ENCODE measurements at regions not wholly inside any gene's neighbourhood (a gene's known extent, or its start where the extent isn't known, plus 50 kb on each side); places are given as distances from the start of the nearest gene placed in this dataset.

- no peaks in the 10 kb centered on the region for H3K27me3 ChIP-seq (replicated peaks)
- H3K4me1 ChIP-seq (replicated peaks): peaks cover 8% of the 10 kb centered on the region
- no peaks in the 10 kb centered on the region for H3K36me3 ChIP-seq
- no peak for DNase-seq (ENCODE audit: low read depth in 1 of 2, low spot score in 2 of 2)
- H3K27ac ChIP-seq: no peak overlapping the region
- no peaks in the 10 kb centered on the region for H3K9me3 ChIP-seq (replicated peaks)
- no peak overlapping the region for H3K4me3 ChIP-seq
Measured at GRCh38 chrX:39874202-39874816, 223.4 kb downstream of the BCOR start.

GRCh38 chrX:39875834-39876628 lies 221.7 kb downstream of the BCOR start:
- Histone ChIP-seq H3K36me3 (no peaks in the 10 kb centered on the region), H3K9me3 (replicated peaks) (no peaks in the 10 kb centered on the region), H3K27me3 (replicated peaks) (no peaks in the 10 kb centered on the region), H3K4me1 (replicated peaks) (no peaks in the 10 kb centered on the region), H3K4me3 (no peak overlapping the region), H3K27ac (no peak overlapping the region)
- DNase-seq (ENCODE audit: low read depth in 1 of 2, low spot score in 2 of 2): no peak

GRCh38 chrX:39877905-39878304 lies 219.9 kb downstream of the BCOR start:
- Histone ChIP-seq H3K9me3 (replicated peaks) (no peaks in the 10 kb centered on the region), H3K36me3 (no peaks in the 10 kb centered on the region), H3K4me3 (no peak overlapping the region), H3K4me1 (replicated peaks) (no peaks in the 10 kb centered on the region), H3K27ac (no peak overlapping the region), H3K27me3 (replicated peaks) (no peaks in the 10 kb centered on the region)
- DNase-seq (ENCODE audit: low read depth in 1 of 2, low spot score in 2 of 2): no peak

- no peak overlapping the region for H3K4me3 ChIP-seq
- no peaks in the 10 kb centered on the region for H3K4me1 ChIP-seq (replicated peaks)
- no peaks in the 10 kb centered on the region for H3K27me3 ChIP-seq (replicated peaks)
- DNase-seq (ENCODE audit: low read depth in 1 of 2, low spot score in 2 of 2): no peak
- no peaks in the 10 kb centered on the region for H3K9me3 ChIP-seq (replicated peaks)
- H3K27ac ChIP-seq: no peak overlapping the region
- H3K36me3 ChIP-seq: no peaks in the 10 kb centered on the region
Measured at GRCh38 chrX:39883666-39884065, 214.1 kb downstream of the BCOR start.

- no peak overlapping the region for H3K27ac ChIP-seq
- no peaks in the 10 kb centered on the region for H3K27me3 ChIP-seq (replicated peaks)
- no peaks in the 10 kb centered on the region for H3K9me3 ChIP-seq (replicated peaks)
- H3K4me1 ChIP-seq (replicated peaks): no peaks in the 10 kb centered on the region
- DNase-seq (ENCODE audit: low read depth in 1 of 2, low spot score in 2 of 2): no peak
- no peaks in the 10 kb centered on the region for H3K36me3 ChIP-seq
- H3K4me3 ChIP-seq: no peak overlapping the region
Measured at GRCh38 chrX:39886282-39886681, 211.5 kb downstream of the BCOR start.

GRCh38 chrX:39888730-39889129 lies 209.0 kb downstream of the BCOR start:
- no peaks in the 10 kb centered on the region for H3K9me3 ChIP-seq (replicated peaks)
- no peaks in the 10 kb centered on the region for H3K27me3 ChIP-seq (replicated peaks)
- H3K4me3 ChIP-seq: no peak overlapping the region
- no peak overlapping the region for H3K27ac ChIP-seq
- no peak for DNase-seq (ENCODE audit: low read depth in 1 of 2, low spot score in 2 of 2)
- peaks cover under 1% of the 10 kb centered on the region for H3K4me1 ChIP-seq (replicated peaks)
- no peaks in the 10 kb centered on the region for H3K36me3 ChIP-seq

- H3K9me3 ChIP-seq (replicated peaks): no peaks in the 10 kb centered on the region
- H3K4me1 ChIP-seq (replicated peaks): peaks cover 11% of the 10 kb centered on the region
- no peak for DNase-seq (ENCODE audit: low read depth in 1 of 2, low spot score in 2 of 2)
- no peaks in the 10 kb centered on the region for H3K27me3 ChIP-seq (replicated peaks)
- no peak overlapping the region for H3K4me3 ChIP-seq
- H3K36me3 ChIP-seq: no peaks in the 10 kb centered on the region
- H3K27ac ChIP-seq: no peak overlapping the region
Measured at GRCh38 chrX:39889704-39890103, 208.1 kb downstream of the BCOR start.

GRCh38 chrX:39890807-39891206 lies 207.0 kb downstream of the BCOR start:
- Histone ChIP-seq H3K36me3 (no peaks in the 10 kb centered on the region), H3K4me1 (replicated peaks) (peaks cover 22% of the 10 kb centered on the region), H3K27me3 (replicated peaks) (no peaks in the 10 kb centered on the region), H3K9me3 (replicated peaks) (no peaks in the 10 kb centered on the region), H3K4me3 (no peak overlapping the region), H3K27ac (no peak overlapping the region)
- no peak for DNase-seq (ENCODE audit: low read depth in 1 of 2, low spot score in 2 of 2)

GRCh38 chrX:39891781-39892180 lies 206.0 kb downstream of the BCOR start:
- Histone ChIP-seq H3K36me3 (no peaks in the 10 kb centered on the region), H3K4me1 (replicated peaks) (peaks cover 30% of the 10 kb centered on the region), H3K4me3 (no peak overlapping the region), H3K27ac (no peak overlapping the region), H3K9me3 (replicated peaks) (no peaks in the 10 kb centered on the region), H3K27me3 (replicated peaks) (no peaks in the 10 kb centered on the region)
- DNase-seq (ENCODE audit: low read depth in 1 of 2, low spot score in 2 of 2): no peak

- no peaks in the 10 kb centered on the region for H3K36me3 ChIP-seq
- H3K4me3 ChIP-seq: no peak overlapping the region
- H3K9me3 ChIP-seq (replicated peaks): no peaks in the 10 kb centered on the region
- no peak overlapping the region for H3K27ac ChIP-seq
- H3K4me1 ChIP-seq (replicated peaks): peaks cover 49% of the 10 kb centered on the region
- no peak for DNase-seq (ENCODE audit: low read depth in 1 of 2, low spot score in 2 of 2)
- H3K27me3 ChIP-seq (replicated peaks): no peaks in the 10 kb centered on the region
Measured at GRCh38 chrX:39893417-39894338, 204.1 kb downstream of the BCOR start.

- peaks cover 49% of the 10 kb centered on the region for H3K4me1 ChIP-seq (replicated peaks)
- H3K4me3 ChIP-seq: no peak overlapping the region
- H3K27me3 ChIP-seq (replicated peaks): no peaks in the 10 kb centered on the region
- peak overlapping the region; percentile 94 for H3K27ac ChIP-seq
- DNase-seq (ENCODE audit: low read depth in 1 of 2, low spot score in 2 of 2): peak; percentile 61 to 63
- no peaks in the 10 kb centered on the region for H3K9me3 ChIP-seq (replicated peaks)
- H3K36me3 ChIP-seq: no peaks in the 10 kb centered on the region
Measured at GRCh38 chrX:39894683-39895082, 203.1 kb downstream of the BCOR start.

GRCh38 chrX:39895218-39896110 lies 202.3 kb downstream of the BCOR start:
- DNase-seq (ENCODE audit: low read depth in 1 of 2, low spot score in 2 of 2): peak; percentile 82 to 84
- no peaks in the 10 kb centered on the region for H3K9me3 ChIP-seq (replicated peaks)
- H3K27ac ChIP-seq: peak overlapping the region; percentile 94

More at GRCh38 chrX:39895218-39896110, 202.3 kb downstream of the BCOR start:
- H3K4me1 ChIP-seq (replicated peaks): peaks cover 49% of the 10 kb centered on the region
- no peak overlapping the region for H3K4me3 ChIP-seq
- no peaks in the 10 kb centered on the region for H3K27me3 ChIP-seq (replicated peaks)
- H3K36me3 ChIP-seq: no peaks in the 10 kb centered on the region

Measured in SJSA1 (cell line).